ENCODE measurements at regions not wholly inside any gene's neighbourhood (a gene's known extent, or its start where the extent isn't known, plus 50 kb on each side); places are given as distances from the start of the nearest gene placed in this dataset.

DNA sequence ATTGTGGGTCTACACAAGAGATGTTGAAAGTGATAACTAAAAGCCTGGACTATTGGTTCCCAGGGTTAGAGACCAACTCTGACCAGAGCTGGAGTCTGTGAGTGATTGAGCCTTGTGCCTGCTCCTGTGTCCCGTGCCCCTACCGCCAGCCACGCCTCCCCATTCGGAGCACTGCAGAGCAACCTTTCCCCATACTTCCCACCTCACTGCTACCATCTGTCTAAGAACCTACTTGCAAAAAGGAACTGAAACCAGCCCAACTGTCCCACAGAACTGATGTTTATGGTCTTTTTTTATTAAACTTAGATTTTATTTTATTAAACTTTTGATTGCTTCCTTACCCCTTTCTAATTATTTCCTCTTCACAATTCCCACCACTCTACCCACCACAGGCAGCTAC, 300.3 kb upstream of the MGAT5 start:
- DNase-seq (ENCODE audit: low read depth in 2 of 2): no peak
- no peaks in the 10 kb centered on the region for H3K4me1 ChIP-seq (ENCODE audit: control insufficient read depth, extremely low read depth, insufficient read depth, low read length)
- peaks cover 3% of the 10 kb centered on the region for H3K27me3 ChIP-seq (ENCODE audit: control insufficient read depth, insufficient read depth, low read length)
- no peak overlapping the region for H3K27ac ChIP-seq (ENCODE audit: insufficient read depth, low read length)
- H3K4me3 ChIP-seq (replicated peaks in 1 of 4; ENCODE audit: control extremely low read depth in 1 of 4, insufficient read depth in 1 of 4, low read depth in 3 of 4, low read length in 4 of 4): no peak overlapping the region
- H3K79me2 ChIP-seq (ENCODE audit: control insufficient read depth, insufficient read depth, low read length): no peaks in the 10 kb centered on the region
- no peaks in the 10 kb centered on the region for H4K20me1 ChIP-seq (ENCODE audit: control insufficient read depth, extremely low read depth, insufficient read depth, low read length)
- H3K9ac ChIP-seq (ENCODE audit: insufficient read depth, low read length): no peak overlapping the region
- TF ChIP-seq EZH2 (IDR thresholded peaks at IDR 0.05; ENCODE audit: low read length, missing control alignments): no peak
- TF ChIP-seq, protein P1, sequence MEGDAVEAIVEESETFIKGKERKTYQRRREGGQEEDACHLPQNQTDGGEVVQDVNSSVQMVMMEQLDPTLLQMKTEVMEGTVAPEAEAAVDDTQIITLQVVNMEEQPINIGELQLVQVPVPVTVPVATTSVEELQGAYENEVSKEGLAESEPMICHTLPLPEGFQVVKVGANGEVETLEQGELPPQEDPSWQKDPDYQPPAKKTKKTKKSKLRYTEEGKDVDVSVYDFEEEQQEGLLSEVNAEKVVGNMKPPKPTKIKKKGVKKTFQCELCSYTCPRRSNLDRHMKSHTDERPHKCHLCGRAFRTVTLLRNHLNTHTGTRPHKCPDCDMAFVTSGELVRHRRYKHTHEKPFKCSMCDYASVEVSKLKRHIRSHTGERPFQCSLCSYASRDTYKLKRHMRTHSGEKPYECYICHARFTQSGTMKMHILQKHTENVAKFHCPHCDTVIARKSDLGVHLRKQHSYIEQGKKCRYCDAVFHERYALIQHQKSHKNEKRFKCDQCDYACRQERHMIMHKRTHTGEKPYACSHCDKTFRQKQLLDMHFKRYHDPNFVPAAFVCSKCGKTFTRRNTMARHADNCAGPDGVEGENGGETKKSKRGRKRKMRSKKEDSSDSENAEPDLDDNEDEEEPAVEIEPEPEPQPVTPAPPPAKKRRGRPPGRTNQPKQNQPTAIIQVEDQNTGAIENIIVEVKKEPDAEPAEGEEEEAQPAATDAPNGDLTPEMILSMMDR (conservative IDR thresholded peaks at IDR 0.05 in 1 of 2, IDR thresholded peaks at IDR 0.05 in 1 of 2; ENCODE audit: low read depth in 1 of 2, low read length in 2 of 2): no peak
- no peaks in the 10 kb centered on the region for H3K36me3 ChIP-seq (ENCODE audit: control insufficient read depth, insufficient read depth, low read length)
- no peak overlapping the region for H3K4me2 ChIP-seq (ENCODE audit: extremely low read depth, insufficient read depth, low read length)
- H3K9me3 ChIP-seq (ENCODE audit: control insufficient read depth, insufficient read depth, low read depth, low read length): no peaks in the 10 kb centered on the region
- no peak overlapping the region for H2AFZ ChIP-seq (ENCODE audit: low read length)

DNA sequence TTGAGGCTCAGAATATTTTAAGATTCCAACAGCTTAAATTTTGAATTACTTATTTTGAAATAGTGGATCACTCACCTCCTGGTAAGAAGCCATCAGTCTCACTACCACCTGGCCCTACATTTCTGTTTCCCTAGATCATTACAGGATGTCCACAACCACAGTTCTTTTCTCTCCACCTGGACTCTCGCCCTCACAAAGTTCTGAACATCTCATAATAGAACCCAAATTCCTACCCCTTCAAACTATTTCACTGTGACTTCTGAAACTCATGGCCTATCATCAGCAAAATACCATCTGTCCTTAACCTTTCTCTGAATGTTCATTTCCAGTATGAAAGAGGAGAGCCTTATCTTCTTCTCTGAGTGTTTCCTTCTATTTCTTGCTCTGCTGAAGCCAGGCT, 299.2 kb upstream of the MGAT5 start:
- Histone ChIP-seq H3K27me3 (ENCODE audit: control insufficient read depth, insufficient read depth, low read length) (peaks cover under 1% of the 10 kb centered on the region), H3K4me1 (ENCODE audit: control insufficient read depth, extremely low read depth, insufficient read depth, low read length) (no peaks in the 10 kb centered on the region), H3K27ac (ENCODE audit: insufficient read depth, low read length) (no peak overlapping the region), H3K4me2 (ENCODE audit: extremely low read depth, insufficient read depth, low read length) (no peak overlapping the region), H3K9me3 (ENCODE audit: control insufficient read depth, insufficient read depth, low read depth, low read length) (no peaks in the 10 kb centered on the region), H3K9ac (ENCODE audit: insufficient read depth, low read length) (no peak overlapping the region), H3K4me3 (replicated peaks in 1 of 4; ENCODE audit: control extremely low read depth in 1 of 4, insufficient read depth in 1 of 4, low read depth in 3 of 4, low read length in 4 of 4) (no peak overlapping the region), H3K36me3 (ENCODE audit: control insufficient read depth, insufficient read depth, low read length) (no peaks in the 10 kb centered on the region), H3K79me2 (ENCODE audit: control insufficient read depth, insufficient read depth, low read length) (no peaks in the 10 kb centered on the region), H2AFZ (ENCODE audit: low read length) (no peak overlapping the region), H4K20me1 (ENCODE audit: control insufficient read depth, extremely low read depth, insufficient read depth, low read length) (no peaks in the 10 kb centered on the region)
- TF ChIP-seq EZH2 (IDR thresholded peaks at IDR 0.05; ENCODE audit: low read length, missing control alignments): no peak
- TF ChIP-seq, protein P1 (conservative IDR thresholded peaks at IDR 0.05 in 1 of 2, IDR thresholded peaks at IDR 0.05 in 1 of 2; ENCODE audit: low read depth in 1 of 2, low read length in 2 of 2): no peak
- no peak for DNase-seq (ENCODE audit: low read depth in 2 of 2)

DNA sequence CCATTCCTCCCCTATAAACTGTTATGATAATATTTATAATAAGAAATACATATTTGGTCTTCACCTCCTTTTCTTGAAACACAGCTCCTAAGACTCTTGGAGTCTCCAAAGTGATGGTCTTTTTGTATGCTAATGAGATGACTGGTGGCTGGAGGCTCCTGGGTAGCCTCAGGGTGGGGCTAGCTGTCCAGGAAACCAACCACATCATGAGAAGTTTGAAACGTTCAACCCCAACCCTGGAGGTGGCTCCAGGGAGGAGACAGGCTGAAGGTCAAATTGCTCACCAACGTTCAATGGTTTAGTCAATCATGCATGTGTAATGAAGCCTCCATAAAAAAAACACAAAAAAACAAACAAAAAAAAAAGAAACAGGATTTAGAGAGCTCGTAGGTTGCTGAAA, 298.7 kb upstream of the MGAT5 start:
- TF ChIP-seq, protein P1 (conservative IDR thresholded peaks at IDR 0.05 in 1 of 2, IDR thresholded peaks at IDR 0.05 in 1 of 2; ENCODE audit: low read depth in 1 of 2, low read length in 2 of 2): no peak
- no peak for TF ChIP-seq EZH2 (IDR thresholded peaks at IDR 0.05; ENCODE audit: low read length, missing control alignments)
- no peak overlapping the region for H3K4me2 ChIP-seq (ENCODE audit: extremely low read depth, insufficient read depth, low read length)
- no peak overlapping the region for H2AFZ ChIP-seq (ENCODE audit: low read length)
- H3K9ac ChIP-seq (ENCODE audit: insufficient read depth, low read length): no peak overlapping the region
- no peaks in the 10 kb centered on the region for H3K79me2 ChIP-seq (ENCODE audit: control insufficient read depth, insufficient read depth, low read length)
- H3K36me3 ChIP-seq (ENCODE audit: control insufficient read depth, insufficient read depth, low read length): no peaks in the 10 kb centered on the region
- H3K27me3 ChIP-seq (ENCODE audit: control insufficient read depth, insufficient read depth, low read length): no peaks in the 10 kb centered on the region
- no peak overlapping the region for H3K27ac ChIP-seq (ENCODE audit: insufficient read depth, low read length)
- H4K20me1 ChIP-seq (ENCODE audit: control insufficient read depth, extremely low read depth, insufficient read depth, low read length): no peaks in the 10 kb centered on the region
- no peak overlapping the region for H3K4me3 ChIP-seq (replicated peaks in 1 of 4; ENCODE audit: control extremely low read depth in 1 of 4, insufficient read depth in 1 of 4, low read depth in 3 of 4, low read length in 4 of 4)
- DNase-seq (ENCODE audit: low read depth in 2 of 2): no peak
- H3K9me3 ChIP-seq (ENCODE audit: control insufficient read depth, insufficient read depth, low read depth, low read length): no peaks in the 10 kb centered on the region
- H3K4me1 ChIP-seq (ENCODE audit: control insufficient read depth, extremely low read depth, insufficient read depth, low read length): no peaks in the 10 kb centered on the region
